ENCODE measurements at regions not wholly inside any gene's neighbourhood (a gene's known extent, or its start where the extent isn't known, plus 50 kb on each side); places are given as distances from the start of the nearest gene placed in this dataset.

DNA sequence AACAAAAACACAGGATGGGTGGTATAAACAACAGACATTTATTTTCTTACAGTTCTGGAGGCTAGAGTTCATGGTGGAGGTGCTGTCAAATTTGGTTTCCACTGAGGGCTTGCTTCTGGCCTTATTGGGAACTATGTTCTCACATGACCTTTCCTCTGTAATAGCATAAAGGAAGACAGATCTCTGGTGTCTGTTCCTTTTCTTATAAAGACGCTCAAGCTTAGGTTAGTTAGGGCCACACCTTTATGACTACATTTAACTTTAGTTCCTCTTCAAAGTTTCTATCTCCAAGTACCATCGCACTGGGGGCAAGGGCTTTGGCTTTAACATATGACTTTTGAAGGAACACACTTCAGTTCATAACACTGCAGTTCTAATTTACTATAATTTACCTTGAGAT lies 543.8 kb upstream of the CPEB2 start:
- H3K36me3 Mint-ChIP-seq (ENCODE audit: unreplicated experiment) = no peaks in the 10 kb centered on the region
- H3K27ac Mint-ChIP-seq (ENCODE audit: unreplicated experiment) = no peak overlapping the region
- DNase-seq (ENCODE audit: extremely low spot score, unreplicated experiment) = no peak
- no peaks in the 10 kb centered on the region for H3K9me3 Mint-ChIP-seq (ENCODE audit: unreplicated experiment)
- TF ChIP-seq, protein P1, sequence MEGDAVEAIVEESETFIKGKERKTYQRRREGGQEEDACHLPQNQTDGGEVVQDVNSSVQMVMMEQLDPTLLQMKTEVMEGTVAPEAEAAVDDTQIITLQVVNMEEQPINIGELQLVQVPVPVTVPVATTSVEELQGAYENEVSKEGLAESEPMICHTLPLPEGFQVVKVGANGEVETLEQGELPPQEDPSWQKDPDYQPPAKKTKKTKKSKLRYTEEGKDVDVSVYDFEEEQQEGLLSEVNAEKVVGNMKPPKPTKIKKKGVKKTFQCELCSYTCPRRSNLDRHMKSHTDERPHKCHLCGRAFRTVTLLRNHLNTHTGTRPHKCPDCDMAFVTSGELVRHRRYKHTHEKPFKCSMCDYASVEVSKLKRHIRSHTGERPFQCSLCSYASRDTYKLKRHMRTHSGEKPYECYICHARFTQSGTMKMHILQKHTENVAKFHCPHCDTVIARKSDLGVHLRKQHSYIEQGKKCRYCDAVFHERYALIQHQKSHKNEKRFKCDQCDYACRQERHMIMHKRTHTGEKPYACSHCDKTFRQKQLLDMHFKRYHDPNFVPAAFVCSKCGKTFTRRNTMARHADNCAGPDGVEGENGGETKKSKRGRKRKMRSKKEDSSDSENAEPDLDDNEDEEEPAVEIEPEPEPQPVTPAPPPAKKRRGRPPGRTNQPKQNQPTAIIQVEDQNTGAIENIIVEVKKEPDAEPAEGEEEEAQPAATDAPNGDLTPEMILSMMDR (IDR thresholded peaks at IDR 0.05) = no peak
- H3K4me3 Mint-ChIP-seq (ENCODE audit: unreplicated experiment) = no peak overlapping the region
- peaks cover 40% of the 10 kb centered on the region for H3K27me3 Mint-ChIP-seq (ENCODE audit: unreplicated experiment)
- H3K4me1 Mint-ChIP-seq (ENCODE audit: unreplicated experiment) = no peaks in the 10 kb centered on the region

DNA sequence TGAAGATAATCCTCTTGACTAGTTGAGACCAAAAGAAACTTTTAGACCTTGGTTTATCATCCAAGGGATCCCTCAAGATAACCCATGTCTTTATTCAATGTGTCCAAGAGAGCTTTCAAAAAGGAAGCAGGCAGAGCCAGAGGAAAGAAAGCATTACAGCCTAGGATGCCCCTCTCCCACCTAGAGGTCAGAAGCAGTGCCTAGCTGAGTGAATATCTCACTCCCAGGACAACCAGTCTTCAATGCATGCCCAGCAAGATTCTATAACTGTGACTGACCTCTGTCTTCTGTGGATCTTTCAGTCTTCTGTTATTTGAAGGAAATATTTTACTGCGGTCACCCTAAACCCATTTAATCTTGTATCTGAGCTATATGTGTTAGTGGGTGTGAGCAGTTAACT lies 537.2 kb upstream of the CPEB2 start:
- H3K4me1 Mint-ChIP-seq (ENCODE audit: unreplicated experiment) = no peaks in the 10 kb centered on the region
- no peak overlapping the region for H3K27ac Mint-ChIP-seq (ENCODE audit: unreplicated experiment)
- DNase-seq (ENCODE audit: extremely low spot score, unreplicated experiment) = no peak
- TF ChIP-seq, protein P1 (IDR thresholded peaks at IDR 0.05) = no peak
- H3K9me3 Mint-ChIP-seq (ENCODE audit: unreplicated experiment) = no peaks in the 10 kb centered on the region
- no peaks in the 10 kb centered on the region for H3K36me3 Mint-ChIP-seq (ENCODE audit: unreplicated experiment)
- peaks cover 38% of the 10 kb centered on the region for H3K27me3 Mint-ChIP-seq (ENCODE audit: unreplicated experiment)
- H3K4me3 Mint-ChIP-seq (ENCODE audit: unreplicated experiment) = no peak overlapping the region

DNA sequence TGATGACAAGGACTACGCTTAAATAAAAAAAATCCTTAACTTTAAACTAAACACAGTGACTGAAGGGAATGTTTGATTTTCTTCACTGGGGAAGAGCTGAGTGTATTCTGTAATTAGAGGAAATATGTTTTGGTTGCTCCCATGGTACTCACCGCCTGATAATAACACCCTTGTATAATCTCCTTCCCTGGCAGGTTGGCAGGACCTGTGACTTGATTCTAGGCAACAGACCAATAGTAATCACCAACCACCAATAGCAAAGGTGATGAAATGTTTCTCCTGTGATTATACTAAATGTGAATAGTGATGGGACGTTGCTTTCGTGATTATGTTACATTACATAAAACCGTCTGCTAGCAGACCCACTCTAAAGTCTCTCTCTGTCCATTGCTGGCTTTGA lies 536.8 kb upstream of the CPEB2 start:
- Mint-ChIP-seq H3K4me3 (ENCODE audit: unreplicated experiment) (no peak overlapping the region), H3K27me3 (ENCODE audit: unreplicated experiment) (peaks cover 38% of the 10 kb centered on the region), H3K27ac (ENCODE audit: unreplicated experiment) (no peak overlapping the region), H3K4me1 (ENCODE audit: unreplicated experiment) (no peaks in the 10 kb centered on the region), H3K36me3 (ENCODE audit: unreplicated experiment) (no peaks in the 10 kb centered on the region), H3K9me3 (ENCODE audit: unreplicated experiment) (no peaks in the 10 kb centered on the region)
- TF ChIP-seq, protein P1 (IDR thresholded peaks at IDR 0.05) = no peak
- DNase-seq (ENCODE audit: extremely low spot score, unreplicated experiment) = no peak

DNA sequence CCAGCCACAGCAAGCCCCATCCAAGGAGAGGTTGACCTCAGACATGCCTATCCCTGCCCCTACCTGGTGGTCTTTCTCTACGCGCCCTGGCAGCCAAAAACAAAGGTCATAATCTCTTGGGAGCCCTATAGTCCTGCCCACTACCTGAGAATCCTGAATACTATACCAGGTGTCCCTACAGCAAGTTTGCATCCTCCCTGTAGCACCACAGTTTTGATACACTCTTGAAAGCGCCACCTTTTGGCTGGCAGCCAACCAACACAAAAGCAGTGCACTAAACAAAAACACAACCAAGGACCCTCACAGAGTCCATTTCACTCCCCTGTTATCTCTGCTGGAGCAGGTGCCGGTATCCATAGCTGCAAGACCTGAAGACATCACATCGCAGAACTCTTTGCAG lies 523.8 kb upstream of the CPEB2 start:
- Mint-ChIP-seq H3K4me3 (ENCODE audit: unreplicated experiment) (no peak overlapping the region), H3K27ac (ENCODE audit: unreplicated experiment) (no peak overlapping the region), H3K4me1 (ENCODE audit: unreplicated experiment) (no peaks in the 10 kb centered on the region), H3K27me3 (ENCODE audit: unreplicated experiment) (peaks cover 8% of the 10 kb centered on the region), H3K9me3 (ENCODE audit: unreplicated experiment) (peaks cover 15% of the 10 kb centered on the region), H3K36me3 (ENCODE audit: unreplicated experiment) (no peaks in the 10 kb centered on the region)
- no peak for DNase-seq (ENCODE audit: extremely low spot score, unreplicated experiment)
- TF ChIP-seq, protein P1 (IDR thresholded peaks at IDR 0.05) = no peak

DNA sequence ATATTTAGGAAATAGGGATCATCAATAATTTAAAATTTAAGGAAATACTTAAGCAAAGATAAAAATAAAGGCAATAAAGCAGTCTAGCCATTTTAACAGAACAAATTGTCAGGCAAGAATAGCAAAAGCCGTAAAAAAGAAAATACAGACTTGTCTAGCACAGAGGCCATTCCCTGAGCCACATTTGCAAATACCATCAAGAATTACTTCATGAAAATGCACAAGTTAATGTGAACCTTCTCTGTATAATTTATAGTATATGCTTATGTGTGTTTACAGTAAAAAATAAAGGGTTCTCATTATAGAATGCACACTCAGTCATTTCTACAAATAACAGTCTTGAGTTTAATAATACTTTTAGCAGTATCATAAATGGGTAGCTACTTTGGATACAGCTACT lies 505.9 kb upstream of the CPEB2 start:
- H3K27me3 Mint-ChIP-seq (ENCODE audit: unreplicated experiment) = peaks cover 39% of the 10 kb centered on the region
- H3K4me1 Mint-ChIP-seq (ENCODE audit: unreplicated experiment) = no peaks in the 10 kb centered on the region
- TF ChIP-seq, protein P1 (IDR thresholded peaks at IDR 0.05) = no peak
- no peaks in the 10 kb centered on the region for H3K36me3 Mint-ChIP-seq (ENCODE audit: unreplicated experiment)
- H3K9me3 Mint-ChIP-seq (ENCODE audit: unreplicated experiment) = no peaks in the 10 kb centered on the region
- no peak overlapping the region for H3K4me3 Mint-ChIP-seq (ENCODE audit: unreplicated experiment)
- H3K27ac Mint-ChIP-seq (ENCODE audit: unreplicated experiment) = no peak overlapping the region
- DNase-seq (ENCODE audit: extremely low spot score, unreplicated experiment) = no peak
